Ascending aorta (tissue), 2 donors: ENCODE measurements at regions not wholly inside any gene's neighbourhood (a gene's known extent, or its start where the extent isn't known, plus 50 kb on each side); places are given as distances from the start of the nearest gene placed in this dataset.
"Not testable (repeated sequence)": the region's sequence is repeated elsewhere in the genome, so short reads cannot be mapped to it uniquely, and the experiment has no call there.

Source experiments
- DNase-seq, 2 donors: peaks; one replicate each; pipeline ENCODE4 v3.0.0-alpha.2; 2019; ENCODE audit warnings: low spot score in 2 of 2
- H3K27ac ChIP-seq, 2 donors: fragments of 200-600 bp; sonication (generic); one replicate each; pipeline ENCODE4 v1.5.1; 2016 to 2017; ENCODE audit warnings: mild to moderate bottlenecking in 1 of 2
- H3K27me3 ChIP-seq: fragments of 200-600 bp; sonication (generic); one replicate; pipeline ENCODE4 v1.5.1; 2017
- H3K36me3 ChIP-seq, 2 donors: fragments of 200-600 bp; sonication (generic); one replicate each; pipeline ENCODE4 v1.5.1; 2016
- H3K4me1 ChIP-seq, 2 donors: fragments of 200-600 bp; sonication (generic); one replicate each; pipeline ENCODE4 v1.5.1; 2016 to 2017; ENCODE audit warnings: mild to moderate bottlenecking in 1 of 2
- H3K4me3 ChIP-seq, 2 donors: fragments of 200-600 bp; sonication (generic); one replicate each; pipeline ENCODE4 v1.5.1; 2016 to 2017; ENCODE audit warnings: mild to moderate bottlenecking in 1 of 2
- H3K9me3 ChIP-seq, 2 donors: fragments of 200-600 bp; sonication (generic); one replicate each; pipeline ENCODE4 v1.5.1; 2016
- intact Hi-C: fragments of 100-400 bp; cut with DNase I; formaldehyde crosslinking; loops from one replicate; pipeline ENCODE4 v1.15.1; 2023
- TF ChIP-seq, protein P1 (sequence below), 3 experiments: fragments of 200-600 bp in 2 of 3; fragments of 450-650 bp in 1 of 3; sonication (generic) in 2 of 3; IDR thresholded peaks; one replicate each; pipeline ENCODE4 v1.5.1; 2016 to 2019; ENCODE audit warnings: antibody characterized with exemption in 3 of 3, mild to moderate bottlenecking in 1 of 3, moderate library complexity in 1 of 3

DNA sequence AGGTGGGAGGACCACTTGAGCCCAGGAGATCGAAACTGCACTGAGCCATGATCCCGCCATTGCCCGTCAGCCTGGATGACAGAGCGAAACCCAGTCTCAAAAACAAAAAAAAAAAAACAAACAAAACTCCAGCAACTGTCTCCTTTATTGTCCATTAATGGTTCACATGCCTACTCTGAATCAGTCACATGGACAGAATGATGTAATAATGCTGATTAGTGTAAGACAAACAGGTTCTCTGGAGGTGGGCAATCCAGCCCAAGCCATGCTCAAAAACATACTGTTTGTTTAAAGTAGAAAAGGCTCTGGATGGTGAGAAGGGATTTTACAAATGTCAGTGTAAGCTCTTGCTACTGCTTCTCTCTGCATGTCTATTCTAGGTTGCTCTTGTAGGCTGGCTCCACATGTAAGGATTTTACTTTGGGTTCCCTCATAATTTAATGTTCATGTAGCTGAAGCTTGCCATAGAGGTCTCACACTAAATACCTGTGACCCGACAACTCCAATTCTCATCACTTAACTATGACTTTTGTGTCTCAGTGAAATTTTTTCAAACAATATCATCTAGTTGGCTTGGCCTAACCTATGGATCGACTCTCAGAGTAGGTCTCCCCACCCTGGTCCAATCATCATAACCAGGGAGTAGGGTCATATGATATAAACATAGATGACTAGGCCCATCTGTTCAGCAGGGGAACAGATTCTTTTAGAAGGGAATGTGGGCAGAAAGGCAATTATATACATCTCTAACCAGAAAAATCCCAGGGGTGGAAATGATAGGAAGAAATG lies 83.9 kb upstream of the SLC39A10 start:
- Histone ChIP-seq H3K9me3 (no peaks in the 10 kb centered on the region), H3K4me3 (no peak overlapping the region), H3K4me1 (no peaks in the 10 kb centered on the region), H3K27me3 (no peaks in the 10 kb centered on the region), H3K27ac (no peak overlapping the region), H3K36me3 (no peaks in the 10 kb centered on the region)
- intact Hi-C loops = no loop called here
- TF ChIP-seq, protein P1, sequence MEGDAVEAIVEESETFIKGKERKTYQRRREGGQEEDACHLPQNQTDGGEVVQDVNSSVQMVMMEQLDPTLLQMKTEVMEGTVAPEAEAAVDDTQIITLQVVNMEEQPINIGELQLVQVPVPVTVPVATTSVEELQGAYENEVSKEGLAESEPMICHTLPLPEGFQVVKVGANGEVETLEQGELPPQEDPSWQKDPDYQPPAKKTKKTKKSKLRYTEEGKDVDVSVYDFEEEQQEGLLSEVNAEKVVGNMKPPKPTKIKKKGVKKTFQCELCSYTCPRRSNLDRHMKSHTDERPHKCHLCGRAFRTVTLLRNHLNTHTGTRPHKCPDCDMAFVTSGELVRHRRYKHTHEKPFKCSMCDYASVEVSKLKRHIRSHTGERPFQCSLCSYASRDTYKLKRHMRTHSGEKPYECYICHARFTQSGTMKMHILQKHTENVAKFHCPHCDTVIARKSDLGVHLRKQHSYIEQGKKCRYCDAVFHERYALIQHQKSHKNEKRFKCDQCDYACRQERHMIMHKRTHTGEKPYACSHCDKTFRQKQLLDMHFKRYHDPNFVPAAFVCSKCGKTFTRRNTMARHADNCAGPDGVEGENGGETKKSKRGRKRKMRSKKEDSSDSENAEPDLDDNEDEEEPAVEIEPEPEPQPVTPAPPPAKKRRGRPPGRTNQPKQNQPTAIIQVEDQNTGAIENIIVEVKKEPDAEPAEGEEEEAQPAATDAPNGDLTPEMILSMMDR (IDR thresholded peaks at IDR 0.05) = no peak
- no peak for DNase-seq

DNA sequence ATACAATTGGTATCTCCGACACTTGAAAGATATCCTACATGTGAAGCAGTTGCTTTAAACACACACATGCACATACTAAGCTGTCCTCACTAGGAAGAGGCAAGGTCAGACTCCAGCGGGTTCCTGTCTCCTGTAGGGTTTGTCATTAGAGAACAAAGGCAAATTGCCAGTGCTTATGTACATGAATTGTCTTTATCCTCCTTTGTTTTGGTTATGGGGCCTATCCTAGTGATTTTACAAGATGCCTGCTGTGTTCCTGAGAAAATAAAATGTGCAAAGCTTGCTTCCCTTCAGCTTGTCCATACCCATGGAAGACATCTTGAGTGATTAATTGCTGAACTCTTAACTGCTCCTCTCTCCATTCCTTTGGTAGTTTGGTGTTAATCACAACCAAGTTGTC lies 86.7 kb upstream of the SLC39A10 start:
- Histone ChIP-seq H3K36me3 (no peaks in the 10 kb centered on the region), H3K27me3 (no peaks in the 10 kb centered on the region), H3K9me3 (no peaks in the 10 kb centered on the region), H3K27ac (no peak overlapping the region), H3K4me1 (no peaks in the 10 kb centered on the region), H3K4me3 (no peak overlapping the region)
- DNase-seq = no peak
- intact Hi-C loops = no loop called here
- TF ChIP-seq, protein P1 (IDR thresholded peaks at IDR 0.05) = no peak

DNA sequence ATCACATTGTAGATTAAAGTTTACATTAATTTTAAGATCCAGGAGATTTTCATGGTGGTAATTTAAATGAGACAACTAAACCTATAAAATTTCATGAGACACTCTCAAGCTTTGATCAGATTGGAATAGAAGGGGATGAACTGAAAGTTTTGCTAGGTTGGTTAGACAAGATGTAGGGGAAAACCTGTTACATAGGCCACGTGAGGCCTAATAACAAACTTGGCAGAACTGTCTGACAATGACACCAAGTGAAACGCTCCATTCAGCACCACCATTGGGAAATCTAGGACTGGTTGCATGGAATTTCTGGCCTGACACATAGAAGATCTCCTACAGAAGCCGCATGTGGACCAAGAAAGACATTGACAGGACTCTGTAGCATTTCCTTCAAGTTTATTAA lies 87.8 kb upstream of the SLC39A10 start:
- DNase-seq = no peak
- H3K9me3 ChIP-seq = no peaks in the 10 kb centered on the region
- no peaks in the 10 kb centered on the region for H3K27me3 ChIP-seq
- no peaks in the 10 kb centered on the region for H3K36me3 ChIP-seq
- no peaks in the 10 kb centered on the region for H3K4me1 ChIP-seq
- TF ChIP-seq, protein P1 (IDR thresholded peaks at IDR 0.05) = no peak
- intact Hi-C loops = no loop called here
- no peak overlapping the region for H3K4me3 ChIP-seq
- no peak overlapping the region for H3K27ac ChIP-seq

DNA sequence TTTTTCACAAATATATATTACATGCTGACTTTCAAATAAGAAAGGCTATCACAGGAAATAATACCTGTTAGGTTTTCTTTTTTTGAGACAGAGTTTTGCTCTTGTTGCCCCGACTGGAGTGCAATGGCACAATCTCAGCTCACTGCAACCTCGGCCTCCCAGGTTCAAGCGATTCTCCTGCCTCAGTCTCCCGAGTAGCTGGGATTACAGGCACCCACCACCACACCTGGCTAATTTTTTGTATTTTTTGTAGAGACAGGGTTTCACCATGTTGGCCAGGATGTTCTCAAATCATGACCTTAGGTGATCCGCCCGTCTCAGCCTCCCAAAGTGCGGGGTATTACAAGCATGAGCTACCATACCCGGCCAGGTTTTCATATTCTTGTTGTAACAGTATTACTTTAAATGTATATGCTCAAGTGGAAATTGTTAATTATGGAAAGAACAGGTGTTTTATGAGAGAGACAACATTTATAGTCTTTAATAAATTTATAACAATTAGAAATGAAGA lies 92.3 kb upstream of the SLC39A10 start:
- H3K36me3 ChIP-seq, H3K4me1 ChIP-seq, H3K4me3 ChIP-seq, DNase-seq, H3K27me3 ChIP-seq, intact Hi-C loops, H3K9me3 ChIP-seq, H3K27ac ChIP-seq: not testable (repeated sequence)

DNA sequence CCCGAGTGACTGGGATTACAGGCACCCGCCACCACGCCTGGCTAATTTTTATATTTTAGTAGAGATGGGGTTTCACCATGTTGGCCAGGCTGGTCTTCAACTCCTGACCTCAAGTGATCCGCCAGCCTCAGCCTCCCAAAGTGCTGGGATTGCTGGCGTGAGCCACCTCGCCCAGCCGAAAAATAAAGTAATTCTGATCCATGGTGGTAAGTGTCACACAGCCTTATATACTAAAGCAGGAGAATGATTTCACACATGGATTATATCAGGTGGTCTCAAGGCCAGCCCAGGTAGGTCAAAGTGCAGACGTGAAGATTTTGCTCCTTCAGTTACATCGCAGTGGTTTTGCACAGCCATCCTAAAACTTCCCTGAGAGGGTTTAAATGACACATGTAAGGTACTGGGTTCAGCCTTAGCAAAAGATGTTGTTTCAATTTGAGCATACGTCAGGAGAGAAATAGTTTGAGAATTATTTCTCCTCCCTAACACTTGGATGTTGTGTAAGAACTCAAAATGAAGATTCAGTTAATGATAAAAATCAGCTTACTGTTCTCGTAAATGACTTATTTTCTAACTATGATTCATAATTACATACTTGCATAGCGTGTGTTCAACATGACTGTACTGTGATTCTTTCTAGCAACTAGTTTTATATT lies 93.0 kb upstream of the SLC39A10 start:
- intact Hi-C loops = no loop called here
- Histone ChIP-seq H3K4me3 (no peak overlapping the region), H3K27me3 (no peaks in the 10 kb centered on the region), H3K36me3 (no peaks in the 10 kb centered on the region), H3K4me1 (no peaks in the 10 kb centered on the region), H3K9me3 (no peaks in the 10 kb centered on the region), H3K27ac (no peak overlapping the region)
- TF ChIP-seq, protein P1 (IDR thresholded peaks at IDR 0.05) = no peak
- DNase-seq = no peak
